Fibroblast of villous mesenchyme (primary cell): ENCODE measurements at regions not wholly inside any gene's neighbourhood (a gene's known extent, or its start where the extent isn't known, plus 50 kb on each side); places are given as distances from the start of the nearest gene placed in this dataset.

Experiments
- DNase-seq: peaks from one replicate; pipeline ENCODE4 v3.0.0-alpha.2; 2010; ENCODE audit warnings: low read depth
- H3K4me3 ChIP-seq: 2 replicates; pipeline ENCODE4 v1.5.1; 2011; ENCODE audit warnings: low read depth, mild to moderate bottlenecking, low read length
- TF ChIP-seq, protein P1 (sequence below): IDR thresholded peaks from 2 replicates; pipeline ENCODE4 v1.5.1; 2012; ENCODE audit warnings: low read depth, mild to moderate bottlenecking, low read length; ENCODE audit not compliant: insufficient read depth

DNA sequence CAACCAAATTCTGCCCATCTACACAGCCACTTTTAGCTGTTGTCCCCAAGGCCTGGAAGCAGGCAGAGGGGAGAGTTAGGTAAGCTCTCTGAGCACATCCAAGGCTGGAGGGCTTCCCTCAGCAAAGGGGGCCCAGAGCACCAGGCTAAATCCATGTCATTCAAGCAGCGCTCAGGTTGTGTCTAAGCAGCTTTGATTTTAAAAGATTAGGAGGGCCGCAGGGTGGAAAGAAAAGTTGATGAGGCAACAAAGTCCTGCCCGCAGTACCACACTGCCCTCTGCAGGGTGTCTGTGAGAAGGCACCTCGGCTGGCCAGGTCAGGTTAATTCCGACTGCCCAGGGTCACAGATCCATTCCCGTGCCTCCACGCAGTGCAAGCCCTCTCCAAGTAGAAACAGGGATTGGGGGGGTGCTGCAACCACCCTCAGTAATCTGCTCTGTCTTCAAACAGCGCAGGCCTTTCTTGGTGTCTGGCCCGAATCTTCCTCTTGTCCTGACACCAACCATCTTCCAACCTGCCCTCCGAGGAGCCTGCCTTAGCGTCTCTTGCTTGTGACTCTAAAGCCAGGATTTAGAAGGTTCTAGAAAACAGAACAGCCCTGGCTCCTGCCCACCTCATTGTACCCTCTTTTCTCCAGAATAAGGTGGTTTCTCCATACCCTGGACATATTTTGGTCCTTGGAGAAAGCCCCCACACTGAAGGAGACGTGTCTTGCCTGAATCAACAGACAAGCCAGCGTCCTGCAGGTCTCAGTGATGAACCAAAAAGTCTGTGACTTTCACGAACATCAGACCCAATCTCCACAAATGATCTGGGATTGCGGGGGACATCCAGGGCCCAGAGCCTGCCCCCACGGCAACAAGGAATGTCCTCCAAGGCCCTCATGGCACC, 289.2 kb downstream of the TNS1 start:
- no peak overlapping the region for H3K4me3 ChIP-seq
- DNase-seq = peak; percentile 73
- TF ChIP-seq, protein P1, sequence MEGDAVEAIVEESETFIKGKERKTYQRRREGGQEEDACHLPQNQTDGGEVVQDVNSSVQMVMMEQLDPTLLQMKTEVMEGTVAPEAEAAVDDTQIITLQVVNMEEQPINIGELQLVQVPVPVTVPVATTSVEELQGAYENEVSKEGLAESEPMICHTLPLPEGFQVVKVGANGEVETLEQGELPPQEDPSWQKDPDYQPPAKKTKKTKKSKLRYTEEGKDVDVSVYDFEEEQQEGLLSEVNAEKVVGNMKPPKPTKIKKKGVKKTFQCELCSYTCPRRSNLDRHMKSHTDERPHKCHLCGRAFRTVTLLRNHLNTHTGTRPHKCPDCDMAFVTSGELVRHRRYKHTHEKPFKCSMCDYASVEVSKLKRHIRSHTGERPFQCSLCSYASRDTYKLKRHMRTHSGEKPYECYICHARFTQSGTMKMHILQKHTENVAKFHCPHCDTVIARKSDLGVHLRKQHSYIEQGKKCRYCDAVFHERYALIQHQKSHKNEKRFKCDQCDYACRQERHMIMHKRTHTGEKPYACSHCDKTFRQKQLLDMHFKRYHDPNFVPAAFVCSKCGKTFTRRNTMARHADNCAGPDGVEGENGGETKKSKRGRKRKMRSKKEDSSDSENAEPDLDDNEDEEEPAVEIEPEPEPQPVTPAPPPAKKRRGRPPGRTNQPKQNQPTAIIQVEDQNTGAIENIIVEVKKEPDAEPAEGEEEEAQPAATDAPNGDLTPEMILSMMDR = peak; percentile 97

DNA sequence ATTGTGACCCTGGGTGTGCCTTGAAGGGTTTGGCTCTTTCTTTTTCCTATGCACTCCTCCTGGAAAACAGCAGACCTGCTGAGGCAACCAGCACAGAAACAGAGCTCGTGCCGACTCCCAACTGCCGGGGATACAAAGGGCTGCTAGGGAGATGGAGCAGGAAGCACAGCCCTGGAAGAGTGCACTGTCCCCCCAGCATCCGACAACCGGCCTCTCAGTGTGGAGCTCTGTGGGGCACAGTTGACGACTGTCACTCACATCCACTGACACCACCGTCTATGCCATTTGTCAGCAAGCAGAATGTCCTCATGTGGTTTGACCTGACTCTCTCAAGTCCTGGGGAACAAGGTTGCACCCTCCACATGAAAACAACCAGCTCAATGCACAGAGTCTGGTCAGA, 290.4 kb downstream of the TNS1 start:
- TF ChIP-seq, protein P1 = no peak
- H3K4me3 ChIP-seq = no peak overlapping the region
- DNase-seq = no peak

DNA sequence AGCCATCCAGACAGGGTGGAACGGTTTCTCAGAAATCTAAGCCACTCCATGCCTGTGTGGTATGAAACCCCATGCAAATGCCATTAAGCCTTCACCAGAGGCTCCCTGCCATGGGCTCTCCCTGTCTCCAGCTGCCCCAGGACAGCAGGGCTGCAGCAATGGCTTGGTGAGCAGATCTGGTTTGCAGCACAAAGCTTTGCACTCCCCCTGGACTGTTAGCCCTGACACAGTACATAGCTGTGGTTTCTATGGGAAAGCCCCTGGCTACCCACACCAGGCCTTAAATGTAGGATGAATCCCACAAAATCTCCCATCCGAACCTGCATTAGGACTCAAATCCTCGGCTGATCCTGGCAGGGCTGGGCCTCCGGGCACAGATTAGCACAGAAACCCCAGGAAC, 291.6 kb downstream of the TNS1 start:
- TF ChIP-seq, protein P1 = no peak
- no peak overlapping the region for H3K4me3 ChIP-seq
- DNase-seq = peak; percentile 75

DNA sequence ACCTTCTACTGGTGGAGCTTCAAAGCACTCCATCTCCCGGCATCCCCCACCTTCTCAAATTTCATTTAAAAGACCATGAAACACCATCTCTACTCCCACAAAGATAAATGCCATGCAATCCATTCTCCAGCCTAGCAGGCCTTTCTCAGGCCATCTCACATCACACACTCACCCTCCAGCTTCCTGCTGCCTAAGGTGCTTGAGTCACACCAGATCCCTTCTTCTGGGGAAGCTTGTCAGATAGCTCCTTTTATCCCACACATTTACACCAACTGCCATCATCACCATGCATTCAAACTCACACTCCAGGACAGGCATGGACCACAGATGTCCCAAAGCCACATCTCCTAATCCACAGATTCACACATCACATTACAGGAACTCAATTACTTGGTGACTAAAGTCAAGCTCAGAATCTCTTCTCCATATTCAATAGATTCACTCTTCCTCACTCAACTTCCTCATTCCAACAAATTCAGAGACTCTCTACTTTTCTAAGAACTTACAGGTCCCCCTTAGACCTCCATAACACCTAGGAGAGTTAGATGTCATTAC, 292.5 kb downstream of the TNS1 start:
- DNase-seq = peak; percentile 49

DNA sequence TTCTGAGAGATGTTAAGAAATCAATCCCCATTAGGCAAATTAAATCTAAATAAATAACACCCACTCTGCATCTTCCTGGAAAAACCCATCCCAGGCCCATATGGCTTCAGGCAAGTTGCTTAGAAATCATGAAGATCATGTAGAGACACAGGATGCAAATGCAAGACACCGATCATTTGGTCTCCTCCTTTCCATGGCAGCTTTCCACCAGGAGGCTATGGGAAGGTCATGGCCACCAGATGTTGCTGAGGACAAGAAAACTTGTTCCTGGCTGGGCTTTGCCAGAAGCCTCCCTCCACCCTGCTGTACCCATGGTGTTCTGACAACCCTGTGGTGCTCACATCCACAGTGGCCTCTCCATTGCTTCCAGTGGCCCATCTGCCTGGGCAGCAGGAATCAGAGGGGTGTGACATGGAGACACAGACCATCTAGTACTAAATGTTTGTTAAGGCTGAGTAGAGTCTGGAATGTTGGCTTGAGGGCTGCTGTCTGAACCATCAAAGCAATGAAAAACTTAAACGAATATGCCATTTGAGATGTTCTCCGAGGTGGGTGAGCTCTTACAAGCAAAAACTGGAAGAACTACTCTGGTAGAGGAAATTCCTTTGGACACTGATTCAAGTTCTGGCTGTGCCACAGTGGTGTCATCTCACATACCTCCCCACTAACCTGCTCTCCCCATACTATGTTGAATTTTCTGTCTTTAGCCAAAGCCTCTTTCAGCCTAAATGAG, 293.2 kb downstream of the TNS1 start:
- no peak overlapping the region for H3K4me3 ChIP-seq
- peak; percentile 27 for DNase-seq
- TF ChIP-seq, protein P1 = no peak

More for the DNA sequence above, 292.5 kb downstream of the TNS1 start:
- TF ChIP-seq, protein P1 = no peak
- H3K4me3 ChIP-seq = no peak overlapping the region

DNA sequence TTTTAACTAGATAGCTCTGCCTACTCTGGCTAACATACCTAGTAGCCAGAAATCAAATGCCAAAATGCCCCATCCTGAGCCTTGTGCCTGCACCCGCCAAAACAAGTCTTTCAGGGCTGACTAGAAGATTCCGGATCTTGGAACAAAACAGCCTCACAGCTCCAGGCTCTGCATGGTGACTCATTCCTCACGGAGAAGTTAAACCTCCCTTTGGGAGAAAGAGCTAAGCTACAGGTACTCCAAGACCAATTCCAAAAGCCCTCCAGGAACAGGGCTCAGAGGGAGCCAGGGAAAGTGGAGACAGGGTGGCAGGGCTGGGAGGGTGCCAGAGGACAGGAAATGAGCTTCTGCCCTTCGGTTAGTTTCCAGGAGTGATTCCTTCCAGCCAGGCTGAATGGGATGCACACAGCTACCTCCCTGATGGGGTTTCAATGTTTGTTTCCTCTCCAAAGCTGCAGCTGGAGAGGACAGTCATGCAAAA, 295.6 kb downstream of the TNS1 start:
- TF ChIP-seq, protein P1 = no peak
- DNase-seq = peak; percentile 39
- H3K4me3 ChIP-seq = no peak overlapping the region
